Brain microvascular endothelial cell (primary cell): ENCODE measurements at regions not wholly inside any gene's neighbourhood (a gene's known extent, or its start where the extent isn't known, plus 50 kb on each side); places are given as distances from the start of the nearest gene placed in this dataset.

ENCODE experiments used
- DNase-seq: peaks from one replicate; pipeline ENCODE4 v3.0.0-alpha.2; 2020
- H3K27ac ChIP-seq: fragments of 250-450 bp; sonication (Bioruptor Pico); 2 replicates; pipeline ENCODE4 v1.5.1; 2020; ENCODE audit warnings: mild to moderate bottlenecking, moderate library complexity
- H3K27me3 ChIP-seq: fragments of 250-450 bp; sonication (Bioruptor Pico); replicated peaks from 2 replicates; pipeline ENCODE4 v1.5.1; 2020; ENCODE audit warnings: mild to moderate bottlenecking
- H3K36me3 ChIP-seq: fragments of 250-450 bp; sonication (Bioruptor Pico); replicated peaks from 2 replicates; pipeline ENCODE4 v1.5.1; 2020; ENCODE audit warnings: mild to moderate bottlenecking
- H3K4me3 ChIP-seq: 2 replicates; pipeline ENCODE4 v1.5.1; 2011; ENCODE audit warnings: low read depth, mild to moderate bottlenecking, control low read depth, low read length, moderate library complexity
- in situ Hi-C: cut with HindIII; loops from 2 replicates; pipeline ENCODE4 v1.10.0; 2017; ENCODE audit warnings: low sequenced_read_pairs, low pct_ligation_motif_present
- TF ChIP-seq, protein P1 (sequence below): IDR thresholded peaks from 2 replicates; pipeline ENCODE4 v1.5.1; 2011; ENCODE audit warnings: low read depth, mild to moderate bottlenecking, moderate library complexity, low read length, control low read depth, inconsistent platforms; ENCODE audit errors: missing control alignments

DNA sequence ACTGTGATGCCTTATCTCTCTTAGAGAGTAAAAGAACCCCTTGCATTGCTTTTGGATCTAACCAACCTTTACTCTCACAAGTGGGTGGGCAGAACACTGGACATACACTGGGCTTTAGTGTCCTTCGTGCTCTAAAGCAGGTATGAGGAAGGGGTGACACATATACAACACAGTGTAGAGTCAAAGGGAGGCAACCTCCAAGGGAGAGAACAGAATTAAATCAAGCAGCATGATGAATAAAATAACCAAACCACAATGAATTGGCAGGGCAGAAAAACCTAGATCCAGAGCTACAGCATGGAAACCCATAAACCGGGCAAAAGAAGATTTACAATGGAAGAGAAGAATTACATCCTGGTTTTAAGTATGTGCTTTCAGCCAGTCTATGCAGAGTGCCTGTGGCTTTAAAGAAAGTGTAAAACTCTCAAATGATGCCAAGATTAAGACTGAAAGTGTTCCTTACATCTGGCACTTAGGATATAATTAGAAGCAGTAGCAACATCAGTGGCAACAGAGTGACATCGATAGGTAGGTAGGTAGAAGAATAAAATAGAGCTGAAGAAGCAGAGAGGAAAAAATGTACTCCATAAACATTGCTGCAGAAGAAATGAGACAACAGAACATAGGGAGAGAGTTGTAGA lies 191.7 kb upstream of the ZC3H15 start:
- H3K36me3 ChIP-seq, result no peaks in the 10 kb centered on the region
- H3K27ac ChIP-seq, result no peak overlapping the region
- H3K27me3 ChIP-seq, result no peaks in the 10 kb centered on the region
- TF ChIP-seq, protein P1, sequence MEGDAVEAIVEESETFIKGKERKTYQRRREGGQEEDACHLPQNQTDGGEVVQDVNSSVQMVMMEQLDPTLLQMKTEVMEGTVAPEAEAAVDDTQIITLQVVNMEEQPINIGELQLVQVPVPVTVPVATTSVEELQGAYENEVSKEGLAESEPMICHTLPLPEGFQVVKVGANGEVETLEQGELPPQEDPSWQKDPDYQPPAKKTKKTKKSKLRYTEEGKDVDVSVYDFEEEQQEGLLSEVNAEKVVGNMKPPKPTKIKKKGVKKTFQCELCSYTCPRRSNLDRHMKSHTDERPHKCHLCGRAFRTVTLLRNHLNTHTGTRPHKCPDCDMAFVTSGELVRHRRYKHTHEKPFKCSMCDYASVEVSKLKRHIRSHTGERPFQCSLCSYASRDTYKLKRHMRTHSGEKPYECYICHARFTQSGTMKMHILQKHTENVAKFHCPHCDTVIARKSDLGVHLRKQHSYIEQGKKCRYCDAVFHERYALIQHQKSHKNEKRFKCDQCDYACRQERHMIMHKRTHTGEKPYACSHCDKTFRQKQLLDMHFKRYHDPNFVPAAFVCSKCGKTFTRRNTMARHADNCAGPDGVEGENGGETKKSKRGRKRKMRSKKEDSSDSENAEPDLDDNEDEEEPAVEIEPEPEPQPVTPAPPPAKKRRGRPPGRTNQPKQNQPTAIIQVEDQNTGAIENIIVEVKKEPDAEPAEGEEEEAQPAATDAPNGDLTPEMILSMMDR, result no peak
- DNase-seq, result no peak
- H3K4me3 ChIP-seq, result no peak overlapping the region
- in situ Hi-C loops, result no loop called here

DNA sequence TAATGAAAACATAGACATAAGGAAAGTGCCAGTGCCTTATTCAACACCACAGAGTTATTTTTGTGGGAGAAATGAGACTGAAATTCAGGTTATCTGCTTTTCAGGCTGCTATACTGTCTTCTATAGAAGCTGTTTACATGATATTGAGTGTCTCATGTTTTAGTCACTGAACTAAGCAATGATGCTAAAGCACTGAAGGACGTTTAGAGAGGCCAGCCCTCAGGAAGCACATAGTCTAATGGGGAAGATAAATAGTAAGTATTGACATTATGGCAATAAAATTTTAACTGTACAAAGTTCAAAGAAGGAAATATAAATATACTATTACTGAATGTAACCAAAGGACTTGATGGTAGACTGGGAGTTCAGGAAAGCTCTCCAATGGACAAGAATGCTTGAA lies 186.4 kb upstream of the ZC3H15 start:
- TF ChIP-seq, protein P1, result no peak
- Histone ChIP-seq H3K36me3 (no peaks in the 10 kb centered on the region), H3K4me3 (no peak overlapping the region), H3K27ac (no peak overlapping the region), H3K27me3 (no peaks in the 10 kb centered on the region)
- in situ Hi-C loops, result no loop called here
- no peak for DNase-seq

DNA sequence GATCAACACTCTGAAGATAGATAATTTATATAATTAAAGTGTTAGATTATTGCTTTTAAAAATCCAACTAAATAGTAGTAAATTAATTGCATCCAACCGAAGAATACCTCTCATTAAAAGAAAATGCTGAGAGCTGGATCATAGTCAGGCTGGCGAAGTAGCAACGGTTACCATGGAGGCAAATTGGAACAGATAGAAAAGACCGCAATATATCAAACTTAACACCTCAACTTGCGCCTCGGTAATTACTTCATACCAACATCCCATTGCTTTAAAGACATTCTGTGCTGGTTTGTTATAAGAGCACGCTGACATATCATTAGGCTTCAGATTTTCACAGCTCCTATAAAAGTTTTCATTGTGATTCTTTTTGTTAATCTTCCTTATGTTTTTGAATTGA lies 183.8 kb upstream of the ZC3H15 start:
- in situ Hi-C loops, result no loop called here
- TF ChIP-seq, protein P1, result no peak
- Histone ChIP-seq H3K27ac (no peak overlapping the region), H3K27me3 (no peaks in the 10 kb centered on the region), H3K4me3 (no peak overlapping the region), H3K36me3 (no peaks in the 10 kb centered on the region)
- no peak for DNase-seq

DNA sequence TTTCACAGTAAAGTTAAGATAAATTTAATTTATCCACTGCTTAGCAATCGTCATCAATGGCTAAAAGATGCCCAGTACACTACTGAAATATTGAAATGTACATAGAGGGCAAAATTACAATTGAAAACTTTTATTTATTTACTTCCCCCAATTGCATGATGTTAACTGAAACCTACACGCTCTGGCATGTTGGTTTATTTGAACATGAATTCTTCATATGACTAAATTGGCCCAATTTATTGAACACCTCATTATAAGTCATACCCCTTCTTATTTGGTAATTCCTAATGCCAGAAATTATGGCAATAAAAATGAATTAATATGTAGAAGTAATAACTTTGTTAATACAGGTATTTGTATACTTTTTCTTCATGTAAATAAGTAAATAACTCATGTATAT lies 183.0 kb upstream of the ZC3H15 start:
- no peak overlapping the region for H3K4me3 ChIP-seq
- no peaks in the 10 kb centered on the region for H3K36me3 ChIP-seq
- in situ Hi-C loops, result no loop called here
- TF ChIP-seq, protein P1, result no peak
- no peak overlapping the region for H3K27ac ChIP-seq
- no peaks in the 10 kb centered on the region for H3K27me3 ChIP-seq
- DNase-seq, result no peak

DNA sequence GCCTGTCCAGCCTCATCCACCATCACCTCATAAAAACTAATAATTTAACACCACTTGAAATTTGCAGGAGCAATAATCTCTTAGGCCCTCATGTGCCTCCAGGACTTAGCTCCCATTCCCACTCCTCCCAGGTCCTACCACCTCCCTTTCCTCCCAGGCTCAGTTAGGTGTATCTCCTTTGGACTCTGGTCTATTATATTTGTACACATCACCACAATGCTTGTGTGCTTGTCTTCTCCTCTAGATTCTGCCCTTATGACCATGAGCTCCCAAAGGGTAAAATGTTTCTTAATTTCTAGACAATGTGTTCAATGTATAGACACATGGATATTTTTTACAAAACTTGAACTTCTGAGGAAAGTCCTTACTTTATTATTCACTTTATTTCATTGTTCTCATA lies 182.0 kb upstream of the ZC3H15 start:
- H3K27me3 ChIP-seq, result no peaks in the 10 kb centered on the region
- H3K27ac ChIP-seq, result no peak overlapping the region

More for the DNA sequence above, 182.0 kb upstream of the ZC3H15 start:
- no peak for DNase-seq
- in situ Hi-C loops, result no loop called here
- H3K4me3 ChIP-seq, result no peak overlapping the region
- TF ChIP-seq, protein P1, result no peak
- no peaks in the 10 kb centered on the region for H3K36me3 ChIP-seq
